ENCODE measurements at regions not wholly inside any gene's neighbourhood (a gene's known extent, or its start where the extent isn't known, plus 50 kb on each side); places are given as distances from the start of the nearest gene placed in this dataset.

DNA sequence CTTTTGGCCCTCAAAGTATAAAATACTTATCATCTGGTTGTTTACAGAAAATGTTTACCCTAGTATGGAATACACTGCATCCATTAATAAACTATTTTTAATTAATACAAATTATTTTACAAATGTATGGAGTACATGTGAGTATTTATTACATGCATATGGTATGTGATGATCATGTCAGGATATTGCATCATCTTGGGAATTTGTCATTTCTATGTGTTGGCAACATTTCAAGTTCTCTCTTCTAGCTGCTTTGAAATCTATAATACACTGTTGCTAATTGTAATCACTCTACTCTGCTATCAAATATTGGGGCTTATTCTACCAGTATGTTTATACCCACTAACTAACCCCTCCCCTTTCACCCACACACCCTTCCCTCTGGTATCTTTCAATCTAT is 103.9 kb upstream of the THSD7A start:
- Histone ChIP-seq H3K4me3 (replicated peaks in 1 of 4; ENCODE audit: control extremely low read depth in 1 of 4, insufficient read depth in 1 of 4, low read depth in 3 of 4, low read length in 4 of 4) (no peak overlapping the region), H3K4me2 (ENCODE audit: extremely low read depth, insufficient read depth, low read length) (no peak overlapping the region), H3K36me3 (ENCODE audit: control insufficient read depth, insufficient read depth, low read length) (no peaks in the 10 kb centered on the region), H3K27me3 (ENCODE audit: control insufficient read depth, insufficient read depth, low read length) (no peaks in the 10 kb centered on the region), H4K20me1 (ENCODE audit: control insufficient read depth, extremely low read depth, insufficient read depth, low read length) (no peaks in the 10 kb centered on the region), H3K9ac (ENCODE audit: insufficient read depth, low read length) (no peak overlapping the region), H3K4me1 (ENCODE audit: control insufficient read depth, extremely low read depth, insufficient read depth, low read length) (no peaks in the 10 kb centered on the region), H3K27ac (ENCODE audit: insufficient read depth, low read length) (no peak overlapping the region), H3K79me2 (ENCODE audit: control insufficient read depth, insufficient read depth, low read length) (no peaks in the 10 kb centered on the region), H3K9me3 (ENCODE audit: control insufficient read depth, insufficient read depth, low read depth, low read length) (no peaks in the 10 kb centered on the region), H2AFZ (ENCODE audit: low read length) (no peak overlapping the region)
- DNase-seq (ENCODE audit: low read depth in 2 of 2), result peak in 1 of 2 donors; percentile 52
- no peak for TF ChIP-seq EZH2 (IDR thresholded peaks at IDR 0.05; ENCODE audit: low read length, missing control alignments)
- TF ChIP-seq, protein P1, sequence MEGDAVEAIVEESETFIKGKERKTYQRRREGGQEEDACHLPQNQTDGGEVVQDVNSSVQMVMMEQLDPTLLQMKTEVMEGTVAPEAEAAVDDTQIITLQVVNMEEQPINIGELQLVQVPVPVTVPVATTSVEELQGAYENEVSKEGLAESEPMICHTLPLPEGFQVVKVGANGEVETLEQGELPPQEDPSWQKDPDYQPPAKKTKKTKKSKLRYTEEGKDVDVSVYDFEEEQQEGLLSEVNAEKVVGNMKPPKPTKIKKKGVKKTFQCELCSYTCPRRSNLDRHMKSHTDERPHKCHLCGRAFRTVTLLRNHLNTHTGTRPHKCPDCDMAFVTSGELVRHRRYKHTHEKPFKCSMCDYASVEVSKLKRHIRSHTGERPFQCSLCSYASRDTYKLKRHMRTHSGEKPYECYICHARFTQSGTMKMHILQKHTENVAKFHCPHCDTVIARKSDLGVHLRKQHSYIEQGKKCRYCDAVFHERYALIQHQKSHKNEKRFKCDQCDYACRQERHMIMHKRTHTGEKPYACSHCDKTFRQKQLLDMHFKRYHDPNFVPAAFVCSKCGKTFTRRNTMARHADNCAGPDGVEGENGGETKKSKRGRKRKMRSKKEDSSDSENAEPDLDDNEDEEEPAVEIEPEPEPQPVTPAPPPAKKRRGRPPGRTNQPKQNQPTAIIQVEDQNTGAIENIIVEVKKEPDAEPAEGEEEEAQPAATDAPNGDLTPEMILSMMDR (conservative IDR thresholded peaks at IDR 0.05 in 1 of 2, IDR thresholded peaks at IDR 0.05 in 1 of 2; ENCODE audit: low read depth in 1 of 2, low read length in 2 of 2), result no peak

DNA sequence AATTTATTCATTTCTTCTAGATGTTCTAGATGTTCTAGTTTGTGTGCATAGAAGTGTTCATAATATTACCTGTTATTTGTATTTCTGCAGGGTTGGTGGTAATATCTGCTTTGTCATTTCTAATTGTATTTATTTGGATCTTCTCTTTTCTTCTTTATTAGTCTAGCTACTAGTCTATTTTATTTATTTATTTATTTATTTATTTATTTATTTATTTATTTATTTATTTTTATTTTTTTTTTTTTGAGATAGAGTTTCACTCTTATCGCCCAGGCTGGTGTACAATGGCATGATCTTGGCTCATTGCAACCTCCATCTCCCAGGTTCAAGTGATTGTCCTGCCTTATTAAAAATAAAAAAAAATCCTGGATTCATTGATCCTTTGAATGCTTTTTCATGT is 114.8 kb upstream of the THSD7A start:
- H3K9ac ChIP-seq (ENCODE audit: insufficient read depth, low read length), result no peak overlapping the region
- H3K4me1 ChIP-seq (ENCODE audit: control insufficient read depth, extremely low read depth, insufficient read depth, low read length), result no peaks in the 10 kb centered on the region
- no peak for DNase-seq (ENCODE audit: low read depth in 2 of 2)
- no peaks in the 10 kb centered on the region for H3K27me3 ChIP-seq (ENCODE audit: control insufficient read depth, insufficient read depth, low read length)
- no peaks in the 10 kb centered on the region for H4K20me1 ChIP-seq (ENCODE audit: control insufficient read depth, extremely low read depth, insufficient read depth, low read length)
- no peak overlapping the region for H3K27ac ChIP-seq (ENCODE audit: insufficient read depth, low read length)
- no peaks in the 10 kb centered on the region for H3K9me3 ChIP-seq (ENCODE audit: control insufficient read depth, insufficient read depth, low read depth, low read length)
- no peak overlapping the region for H3K4me2 ChIP-seq (ENCODE audit: extremely low read depth, insufficient read depth, low read length)
- H3K79me2 ChIP-seq (ENCODE audit: control insufficient read depth, insufficient read depth, low read length), result no peaks in the 10 kb centered on the region
- no peak overlapping the region for H2AFZ ChIP-seq (ENCODE audit: low read length)
- no peaks in the 10 kb centered on the region for H3K36me3 ChIP-seq (ENCODE audit: control insufficient read depth, insufficient read depth, low read length)
- no peak overlapping the region for H3K4me3 ChIP-seq (replicated peaks in 1 of 4; ENCODE audit: control extremely low read depth in 1 of 4, insufficient read depth in 1 of 4, low read depth in 3 of 4, low read length in 4 of 4)
- TF ChIP-seq, protein P1 (conservative IDR thresholded peaks at IDR 0.05 in 1 of 2, IDR thresholded peaks at IDR 0.05 in 1 of 2; ENCODE audit: low read depth in 1 of 2, low read length in 2 of 2), result no peak
- no peak for TF ChIP-seq EZH2 (IDR thresholded peaks at IDR 0.05; ENCODE audit: low read length, missing control alignments)

DNA sequence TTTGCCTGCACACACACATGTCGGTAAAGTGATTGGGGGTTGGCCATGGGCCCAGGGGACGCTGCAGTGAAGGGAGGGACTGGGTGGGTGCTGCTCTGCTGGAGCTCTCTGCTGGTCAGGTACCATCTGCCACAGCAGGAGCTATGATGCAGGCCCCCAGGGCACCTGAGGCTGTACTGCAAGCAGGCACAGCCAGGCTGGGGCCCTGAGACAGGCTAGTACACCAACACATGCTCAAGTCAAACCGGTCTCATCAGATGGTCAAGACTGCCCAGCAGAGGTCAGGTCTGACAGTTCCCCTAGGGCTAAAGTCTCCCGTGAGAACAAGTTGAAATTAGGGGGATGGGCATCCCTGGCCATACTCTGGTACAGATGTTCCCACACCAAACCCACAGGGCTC is 118.3 kb upstream of the THSD7A start:
- Histone ChIP-seq H2AFZ (ENCODE audit: low read length) (no peak overlapping the region), H4K20me1 (ENCODE audit: control insufficient read depth, extremely low read depth, insufficient read depth, low read length) (no peaks in the 10 kb centered on the region), H3K4me3 (replicated peaks in 1 of 4; ENCODE audit: control extremely low read depth in 1 of 4, insufficient read depth in 1 of 4, low read depth in 3 of 4, low read length in 4 of 4) (no peak overlapping the region), H3K9me3 (ENCODE audit: control insufficient read depth, insufficient read depth, low read depth, low read length) (no peaks in the 10 kb centered on the region), H3K4me1 (ENCODE audit: control insufficient read depth, extremely low read depth, insufficient read depth, low read length) (no peaks in the 10 kb centered on the region), H3K27me3 (ENCODE audit: control insufficient read depth, insufficient read depth, low read length) (no peaks in the 10 kb centered on the region), H3K27ac (ENCODE audit: insufficient read depth, low read length) (no peak overlapping the region), H3K36me3 (ENCODE audit: control insufficient read depth, insufficient read depth, low read length) (no peaks in the 10 kb centered on the region), H3K4me2 (ENCODE audit: extremely low read depth, insufficient read depth, low read length) (no peak overlapping the region), H3K79me2 (ENCODE audit: control insufficient read depth, insufficient read depth, low read length) (no peaks in the 10 kb centered on the region), H3K9ac (ENCODE audit: insufficient read depth, low read length) (no peak overlapping the region)
- no peak for DNase-seq (ENCODE audit: low read depth in 2 of 2)
- TF ChIP-seq, protein P1 (conservative IDR thresholded peaks at IDR 0.05 in 1 of 2, IDR thresholded peaks at IDR 0.05 in 1 of 2; ENCODE audit: low read depth in 1 of 2, low read length in 2 of 2), result no peak
- no peak for TF ChIP-seq EZH2 (IDR thresholded peaks at IDR 0.05; ENCODE audit: low read length, missing control alignments)

Measured in fibroblast of lung (primary cell).